HepG2 (cell line): ENCODE measurements at regions not wholly inside any gene's neighbourhood (a gene's known extent, or its start where the extent isn't known, plus 50 kb on each side); places are given as distances from the start of the nearest gene placed in this dataset.

Experiments
- ATAC-seq: fragments of 200-7000 bp; cut with Tn5 transposase; 3 replicates; pipeline ENCODE4 v1.9.1; 2020; ENCODE audit warnings: mild to moderate bottlenecking, moderate library complexity
- BruUV-seq: library from RNA; stranded (reverse); fragments of 400-500 nt; replicated peaks from 2 replicates; lab custom pipeline; 2021; lab: Mats Ljungman, UMichigan
- CTCF ChIA-PET: fragments of 300-600 bp; formaldehyde crosslinking; extraction: SDS; loops from one replicate; lab custom pipeline; 2021; ENCODE audit warnings: low total read pairs, inconsistent platforms, low intra/inter-chr PET ratio; lab: Yijun Ruan, JAX
- POLR2A ChIA-PET: fragments of 350-600 bp; sonication (Branson Sonifier 250); formaldehyde crosslinking; loops from one replicate; lab custom pipeline; 2020; ENCODE audit warnings: antibody characterized with exemption, inconsistent platforms; lab: Yijun Ruan, JAX
- DNase-seq: peaks from one replicate; pipeline ENCODE4 v3.0.0-alpha.2; 2015; ENCODE audit warnings: low spot score
- FAIRE-seq: peaks from 3 replicates; lab custom pipeline; 2011; peaks lifted over from hg19 to GRCh38; lab: Jason Lieb, UNC
- H2AFZ ChIP-seq: one replicate; pipeline ENCODE4 v1.6.1; 2011; ENCODE audit warnings: low read length, inconsistent platforms
- H3K27ac ChIP-seq: fragments of 300-600 bp; 3 replicates; pipeline ENCODE4 v1.8.0; 2011; ENCODE audit warnings: mixed run types, mild to moderate bottlenecking, mixed read lengths, low read length, inconsistent platforms; ENCODE audit not compliant: insufficient read depth; ENCODE audit errors: extremely low read length
- H3K27me3 ChIP-seq, 2 experiments: fragments of 200-600 bp in 1 of 2; 2 replicates in 1 of 2; 3 replicates in 1 of 2; pipeline versions ENCODE4 v1.6.0 to v1.8.0; 2011; ENCODE audit warnings: low read length in 2 of 2, mild to moderate bottlenecking in 2 of 2, moderate library complexity in 2 of 2, inconsistent platforms in 1 of 2; ENCODE audit not compliant: insufficient read depth in 2 of 2, control insufficient read depth in 1 of 2
- H3K36me3 ChIP-seq, 2 experiments: fragments of 200-600 bp in 1 of 2; replicated peaks in 1 of 2; 2 replicates in 1 of 2; 3 replicates in 1 of 2; pipeline versions ENCODE4 v1.5.1 to v1.8.0; 2011; ENCODE audit warnings: low read length in 2 of 2, inconsistent platforms in 1 of 2; ENCODE audit not compliant: insufficient read depth in 2 of 2, control insufficient read depth in 1 of 2
- H3K4me1 ChIP-seq: 2 replicates; pipeline ENCODE4 v1.5.1; 2012; ENCODE audit warnings: low read length, inconsistent platforms; ENCODE audit not compliant: insufficient read depth
- H3K4me2 ChIP-seq: 2 replicates; pipeline ENCODE4 v1.6.0; 2011; ENCODE audit warnings: low read depth, low read length, inconsistent platforms
- H3K4me3 ChIP-seq, 3 experiments: fragments of 200-600 bp in 1 of 3; sonication (generic), shearing (Covaris generic) in 1 of 3; replicated peaks in 1 of 3; 2 replicates each; pipeline ENCODE4 v1.5.1; 2011 to 2016; ENCODE audit warnings: low read length in 3 of 3, inconsistent platforms in 2 of 3, low read depth in 2 of 3, mild to moderate bottlenecking in 2 of 3, control low read depth in 1 of 3, mixed read lengths in 1 of 3; ENCODE audit not compliant: insufficient read depth in 1 of 3
- H3K79me2 ChIP-seq: one replicate; pipeline ENCODE4 v1.6.1; 2011; ENCODE audit warnings: low read length, inconsistent platforms; ENCODE audit not compliant: insufficient read depth
- H3K9ac ChIP-seq: 2 replicates; pipeline ENCODE4 v1.6.0; 2011; ENCODE audit warnings: mild to moderate bottlenecking, low read depth, low read length, inconsistent platforms; ENCODE audit not compliant: insufficient read depth
- H3K9me3 ChIP-seq: 2 replicates; pipeline ENCODE4 v1.5.1; 2012; ENCODE audit warnings: mild to moderate bottlenecking, low read length
- H4K20me1 ChIP-seq: 2 replicates; pipeline ENCODE4 v1.6.0; 2011; ENCODE audit warnings: inconsistent platforms, mild to moderate bottlenecking, low read length, moderate library complexity; ENCODE audit not compliant: insufficient read depth
- DNMT1 ChIP-seq: sonication (generic); formaldehyde crosslinking; IDR thresholded peaks from 2 replicates; pipeline ENCODE4 v1.5.1; 2020; ENCODE audit warnings: mild to moderate bottlenecking, missing genetic modification reagents
- KDM2A ChIP-seq: sonication (generic); formaldehyde crosslinking; IDR thresholded peaks from 2 replicates; pipeline ENCODE4 v1.4.0; 2020; ENCODE audit warnings: low read depth, missing genetic modification reagents, borderline replicate concordance
- KIAA2018 ChIP-seq: sonication (generic); formaldehyde crosslinking; IDR thresholded peaks from 2 replicates; pipeline ENCODE4 v1.5.0; 2020; ENCODE audit warnings: mild to moderate bottlenecking, missing genetic modification reagents, borderline replicate concordance
- KLF11 ChIP-seq: IDR thresholded peaks from 2 replicates; pipeline ENCODE4 v1.6.1; 2016; ENCODE audit warnings: missing compliant biosample characterization
- MATR3 ChIP-seq: sonication (generic); formaldehyde crosslinking; IDR thresholded peaks from 2 replicates; pipeline ENCODE4 v1.4.0; 2020; ENCODE audit warnings: missing genetic modification reagents
- PRDM15 ChIP-seq: sonication (generic); formaldehyde crosslinking; IDR thresholded peaks from 2 replicates; pipeline ENCODE4 v1.4.0; 2020; ENCODE audit warnings: missing genetic modification reagents
- SNAI1 ChIP-seq: sonication (generic); formaldehyde crosslinking; IDR thresholded peaks from 2 replicates; pipeline ENCODE4 v1.5.0; 2020; ENCODE audit warnings: mild to moderate bottlenecking, missing genetic modification reagents, borderline replicate concordance
- ZBTB34 ChIP-seq: sonication (generic); formaldehyde crosslinking; IDR thresholded peaks from 2 replicates; pipeline ENCODE4 v1.8.0; 2022; ENCODE audit warnings: mild to moderate bottlenecking, missing genetic modification reagents
- ZNF572 ChIP-seq: sonication (generic); formaldehyde crosslinking; IDR thresholded peaks from 2 replicates; pipeline ENCODE4 v1.5.1; 2020; ENCODE audit warnings: mild to moderate bottlenecking, missing genetic modification reagents
- WGBS: methylation state at CpG from one replicate; pipeline ENCODE4 v1.1.6; 2017; ENCODE audit warnings: low lambda C conversion rate; 5-methylcytosine and 5-hydroxymethylcytosine counted together
- in situ Hi-C: cut with HindIII; loops from 2 replicates; pipeline ENCODE4 v1.10.0; 2017; ENCODE audit warnings: low pct_unique_long_range_greater_than_20kb; ENCODE audit not compliant: extremely low pct_ligation_motif_present
- intact Hi-C: fragments of 100-400 bp; cut with micrococcal nuclease; formaldehyde crosslinking; loops from one replicate; pipeline ENCODE4 v1.10.0; 2022; ENCODE audit not compliant: unreplicated experiment

- no peaks in the 10 kb centered on the region for H4K20me1 ChIP-seq
- DNase-seq (no peak), FAIRE-seq (no peak), ATAC-seq (no peak)
- no peaks in the 10 kb centered on the region for H3K4me1 ChIP-seq
- H3K9ac ChIP-seq = no peak overlapping the region
- no peak overlapping the region for H3K4me3 ChIP-seq
- WGBS = 4% methylated on average over 1 of the region's 1 CpG
- intact Hi-C loops = no loop called here
- H3K36me3 ChIP-seq = no peaks in the 10 kb centered on the region
- CTCF ChIA-PET = no interaction called here
- H3K9me3 ChIP-seq = no peaks in the 10 kb centered on the region
- H3K79me2 ChIP-seq = no peaks in the 10 kb centered on the region
- POLR2A ChIA-PET = no interaction called here
- H2AFZ ChIP-seq = no peak overlapping the region
- no peak overlapping the region for H3K27ac ChIP-seq
- H3K27me3 ChIP-seq = no peaks in the 10 kb centered on the region
- no TSS peak for BruUV-seq
- no peak overlapping the region for H3K4me2 ChIP-seq
- in situ Hi-C loops = no loop called here
- no peak for TF ChIP-seq KIAA2018 (CRISPR knock-in tag)
- no peak for TF ChIP-seq PRDM15 (CRISPR knock-in tag)
- no peak for TF ChIP-seq ZNF572
- no peak for TF ChIP-seq SNAI1 (CRISPR knock-in tag)
- TF ChIP-seq DNMT1 (CRISPR knock-in tag) = no peak
- TF ChIP-seq ZBTB34 (CRISPR knock-in tag) = no peak
- no peak for TF ChIP-seq KLF11 (CRISPR knock-in tag)
- TF ChIP-seq MATR3 (CRISPR knock-in tag) = no peak
- TF ChIP-seq KDM2A = no peak
Measured at GRCh38 chr3:105285653-105286241, 81.0 kb upstream of the ALCAM start.
